SKM-1 (cell line): ENCODE measurements at regions not wholly inside any gene's neighbourhood (a gene's known extent, or its start where the extent isn't known, plus 50 kb on each side); places are given as distances from the start of the nearest gene placed in this dataset.

Experiments used
- DNase-seq: peaks from one replicate; lab custom pipeline; 2025; ENCODE audit not compliant: unreplicated experiment; lab: John Stamatoyannopoulos, UW

DNA sequence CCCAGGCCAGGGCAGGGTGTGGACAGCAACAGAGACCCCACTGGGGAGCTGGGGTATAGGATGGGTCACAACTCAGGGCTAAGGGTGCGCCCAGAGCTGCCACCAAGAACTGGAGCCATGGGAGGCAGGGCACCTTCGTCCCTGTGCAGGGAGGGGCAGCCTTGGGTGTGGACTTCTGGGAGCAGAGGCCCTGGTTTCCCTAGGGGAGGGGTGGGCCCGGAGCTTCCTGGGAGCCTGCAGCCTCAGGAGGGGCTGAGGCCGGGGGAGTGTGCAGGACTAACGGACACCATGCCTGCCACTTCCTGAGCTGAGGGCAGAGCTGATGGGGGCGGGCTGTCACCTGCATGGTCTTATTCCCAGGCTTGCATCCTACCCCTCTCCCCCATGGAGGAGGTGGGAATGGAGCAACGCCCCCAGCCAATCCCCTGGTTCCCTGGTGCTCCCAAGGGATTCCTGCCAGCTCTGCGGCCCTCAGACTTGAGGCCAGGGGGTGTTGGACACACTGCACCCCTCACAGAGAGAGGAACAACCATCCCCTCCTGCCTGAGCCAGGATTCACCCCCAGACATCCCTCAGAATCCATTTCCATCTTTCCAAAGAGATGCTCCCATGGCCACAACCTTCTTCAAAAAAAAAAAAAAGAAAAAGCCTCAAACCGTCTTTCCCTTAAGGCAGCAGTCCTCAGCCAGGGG lies 225.7 kb downstream of the CTTN start:
- no peak for DNase-seq

DNA sequence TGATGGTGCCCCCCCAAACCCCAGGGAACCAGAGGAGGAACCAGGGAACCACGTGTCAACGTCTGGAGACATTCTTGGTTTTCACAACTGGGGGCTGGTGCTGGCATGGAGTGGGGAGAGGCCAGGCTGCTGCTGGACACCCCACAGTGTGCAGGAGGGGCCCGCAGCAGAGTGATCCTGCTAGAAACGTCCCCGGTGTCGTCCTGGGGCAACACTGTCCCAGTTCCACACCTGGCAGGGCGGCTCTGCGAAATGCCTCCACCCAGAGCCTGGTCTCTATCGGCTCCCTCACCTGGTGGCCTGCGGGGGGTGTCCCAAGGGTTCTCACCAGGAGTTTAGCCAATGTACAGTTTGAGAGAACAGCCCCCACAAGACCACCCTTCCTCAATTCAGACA lies 226.3 kb downstream of the CTTN start:
- DNase-seq: no peak

DNA sequence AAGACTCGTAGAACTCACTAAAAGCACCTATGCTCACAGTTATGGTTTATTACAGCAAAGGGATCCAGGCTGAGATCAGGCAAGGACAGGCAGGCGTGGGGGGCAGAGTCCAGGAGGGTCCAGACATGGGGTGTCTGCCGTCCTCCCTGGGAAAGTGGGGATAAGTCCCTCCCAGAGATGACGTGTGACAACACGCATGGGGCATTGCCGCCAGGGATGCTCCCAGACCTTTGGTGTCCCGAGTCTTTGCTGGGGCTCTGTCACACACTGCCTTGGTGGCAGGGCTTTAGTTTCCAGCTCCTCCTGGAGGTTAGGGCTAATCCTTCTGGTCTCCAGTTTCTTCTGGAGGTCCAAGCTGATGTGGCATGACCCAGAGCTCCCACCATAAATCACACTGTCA lies 226.7 kb downstream of the CTTN start:
- DNase-seq: no peak

DNA sequence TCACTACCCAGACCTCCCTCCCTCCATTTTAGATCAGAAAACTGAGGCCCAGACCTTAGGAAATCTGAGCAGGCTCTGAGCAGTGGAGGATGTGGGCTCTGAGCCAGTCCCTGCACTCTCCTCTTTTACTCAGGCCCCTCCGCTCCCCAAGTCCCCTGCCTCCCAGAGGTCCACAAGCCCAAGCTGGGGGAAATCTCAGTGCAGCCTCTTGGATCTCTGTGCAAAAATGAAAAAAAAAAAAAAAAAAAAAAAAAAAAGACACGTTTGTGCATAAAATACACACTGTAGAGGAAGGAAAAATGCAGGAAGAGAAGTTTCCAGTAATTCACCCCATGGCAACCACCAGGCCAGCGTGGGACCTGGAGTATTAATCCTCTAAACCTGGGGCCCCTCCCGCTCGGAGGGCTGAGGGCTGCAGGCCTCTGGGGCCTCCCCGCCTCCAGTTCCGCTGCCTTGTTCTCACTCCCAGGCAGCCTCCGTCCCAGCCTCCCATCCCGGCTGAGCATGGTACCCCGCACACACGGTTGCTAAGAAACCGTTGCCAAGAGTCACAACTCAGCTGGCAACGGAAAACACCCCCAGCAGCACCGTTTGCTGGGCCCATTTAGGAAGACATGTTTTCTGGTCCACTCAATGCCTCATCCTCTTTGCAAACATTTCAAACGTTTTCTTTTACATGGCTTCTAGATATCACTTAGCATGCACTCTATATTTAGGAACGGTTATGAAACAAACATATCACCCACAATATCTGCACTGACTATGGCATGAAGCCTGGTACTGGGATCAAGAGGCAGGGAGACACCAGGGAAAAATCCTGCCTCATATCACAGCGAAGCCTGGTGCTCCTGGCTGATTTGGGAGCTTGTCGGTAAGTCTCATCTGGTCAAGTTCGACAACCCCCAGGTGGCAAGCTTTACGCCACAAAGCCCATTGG lies 227.5 kb downstream of the CTTN start:
- DNase-seq: no peak

DNA sequence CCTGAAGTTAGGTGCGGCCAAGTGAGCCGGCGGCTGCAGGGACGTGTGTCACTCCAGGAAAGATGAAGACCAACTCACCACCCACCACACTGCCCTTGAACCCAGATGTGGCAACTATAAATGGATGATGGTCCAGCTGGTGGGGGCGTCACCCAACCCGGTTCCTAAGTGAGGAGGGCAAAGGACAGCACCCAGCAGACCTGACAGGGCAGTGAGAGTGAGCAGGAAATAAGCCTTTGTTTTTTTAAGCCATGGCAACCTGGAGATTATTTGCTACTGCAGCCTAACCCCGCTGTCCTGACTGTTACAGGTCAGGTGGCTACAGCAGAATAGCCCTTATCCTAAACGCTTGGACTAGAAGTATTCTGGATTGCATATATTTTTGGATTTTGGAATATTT lies 228.9 kb downstream of the CTTN start:
- DNase-seq: no peak

DNA sequence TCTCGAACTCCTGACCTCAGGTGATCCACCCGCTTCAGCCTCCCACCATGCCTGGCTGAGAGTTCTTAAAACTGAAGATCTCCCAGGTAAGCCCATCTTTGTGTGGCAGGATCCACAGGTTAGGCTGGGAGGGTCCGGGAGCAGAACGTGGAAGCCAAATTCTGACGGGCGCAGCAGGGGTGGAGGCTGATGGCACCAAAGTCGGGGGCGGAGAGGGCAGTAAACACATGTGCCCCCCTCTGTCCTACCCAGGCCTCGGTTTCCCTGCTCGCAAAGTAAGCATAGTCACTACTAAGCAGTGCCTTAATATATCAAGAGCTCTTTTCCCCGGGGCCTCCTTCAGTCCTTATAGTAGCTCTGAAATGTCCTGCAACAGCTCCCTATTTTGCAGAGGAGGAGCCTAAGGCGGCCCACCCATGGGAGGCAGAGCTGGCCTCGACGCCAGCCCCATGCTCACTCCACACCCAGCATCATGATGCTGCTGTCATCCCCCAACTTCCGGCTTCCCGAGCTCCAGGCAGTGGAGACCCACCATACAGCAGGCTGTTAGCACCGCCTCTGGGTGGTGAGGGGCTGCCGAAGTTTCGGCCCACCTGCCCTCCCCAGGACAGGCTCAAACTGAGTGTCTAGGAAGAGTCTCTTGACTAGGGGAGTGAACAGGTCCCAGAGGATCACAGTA lies 230.0 kb downstream of the CTTN start:
- DNase-seq: no peak

DNA sequence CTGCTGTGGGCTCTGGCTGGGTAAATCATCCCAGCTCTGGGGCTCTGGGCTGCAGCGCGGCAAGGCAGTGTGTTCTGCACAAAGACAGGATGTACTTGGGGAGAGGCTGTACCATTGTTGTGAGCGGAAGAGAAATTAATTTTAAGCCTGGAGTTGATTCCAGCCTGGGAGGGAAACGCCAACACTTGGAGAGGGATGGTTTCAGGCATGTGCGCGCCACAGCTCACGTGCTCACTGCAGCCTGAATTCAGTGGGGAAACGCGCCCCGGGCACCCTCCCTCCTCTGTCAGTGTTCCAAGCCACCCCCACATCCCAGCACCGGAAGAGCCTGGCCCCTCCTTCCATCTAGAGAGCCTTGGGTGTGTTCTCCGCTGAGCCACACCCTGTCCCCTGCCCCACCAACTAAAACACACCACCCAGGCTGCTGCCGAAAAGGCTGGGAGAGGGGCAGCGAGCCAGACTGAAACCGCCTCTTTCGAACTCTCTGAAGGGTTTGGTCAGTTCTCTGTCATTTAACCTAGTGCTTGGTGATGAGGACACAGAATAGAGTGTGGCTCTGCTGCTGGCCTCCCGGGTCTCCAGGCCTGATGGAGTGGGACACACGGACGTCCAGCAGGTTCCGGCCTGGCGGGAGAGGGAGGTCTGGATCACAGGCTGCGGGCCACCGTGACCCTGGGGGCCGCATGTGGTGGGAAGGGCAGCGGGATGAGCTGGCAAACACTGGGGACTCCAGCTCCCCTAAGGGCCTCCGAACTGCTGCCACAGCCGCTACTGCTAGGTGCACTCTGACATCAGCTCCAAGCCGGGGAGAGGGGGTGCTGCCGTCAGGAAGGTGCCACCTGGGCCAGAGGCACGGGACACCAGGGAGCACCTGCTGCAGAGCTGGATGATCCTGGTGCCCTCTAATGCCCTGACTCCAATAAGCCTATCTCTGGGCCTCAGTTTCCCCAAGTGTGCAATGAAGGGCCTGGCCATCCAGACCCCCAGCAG lies 230.8 kb downstream of the CTTN start:
- no peak for DNase-seq

DNA sequence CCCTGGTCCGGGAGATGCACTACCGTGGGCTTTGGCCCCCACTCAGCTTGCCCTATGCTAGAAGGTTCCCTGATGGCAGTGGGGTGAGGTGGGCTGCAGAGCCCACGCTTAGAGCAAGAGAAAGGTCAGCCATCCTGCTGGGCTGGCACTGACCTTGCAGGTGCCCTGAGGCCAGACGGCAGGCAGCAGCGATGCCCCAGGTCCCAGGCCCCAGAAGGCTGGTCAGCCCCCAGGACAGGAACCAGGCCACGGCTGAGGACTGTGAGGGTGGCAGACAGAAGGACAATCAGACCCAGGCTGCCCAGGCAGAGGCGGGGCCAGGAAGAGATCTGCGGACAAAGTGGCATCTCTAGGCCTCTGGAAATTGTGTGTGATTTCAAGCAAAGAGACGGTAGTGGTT lies 231.7 kb downstream of the CTTN start:
- DNase-seq: no peak

DNA sequence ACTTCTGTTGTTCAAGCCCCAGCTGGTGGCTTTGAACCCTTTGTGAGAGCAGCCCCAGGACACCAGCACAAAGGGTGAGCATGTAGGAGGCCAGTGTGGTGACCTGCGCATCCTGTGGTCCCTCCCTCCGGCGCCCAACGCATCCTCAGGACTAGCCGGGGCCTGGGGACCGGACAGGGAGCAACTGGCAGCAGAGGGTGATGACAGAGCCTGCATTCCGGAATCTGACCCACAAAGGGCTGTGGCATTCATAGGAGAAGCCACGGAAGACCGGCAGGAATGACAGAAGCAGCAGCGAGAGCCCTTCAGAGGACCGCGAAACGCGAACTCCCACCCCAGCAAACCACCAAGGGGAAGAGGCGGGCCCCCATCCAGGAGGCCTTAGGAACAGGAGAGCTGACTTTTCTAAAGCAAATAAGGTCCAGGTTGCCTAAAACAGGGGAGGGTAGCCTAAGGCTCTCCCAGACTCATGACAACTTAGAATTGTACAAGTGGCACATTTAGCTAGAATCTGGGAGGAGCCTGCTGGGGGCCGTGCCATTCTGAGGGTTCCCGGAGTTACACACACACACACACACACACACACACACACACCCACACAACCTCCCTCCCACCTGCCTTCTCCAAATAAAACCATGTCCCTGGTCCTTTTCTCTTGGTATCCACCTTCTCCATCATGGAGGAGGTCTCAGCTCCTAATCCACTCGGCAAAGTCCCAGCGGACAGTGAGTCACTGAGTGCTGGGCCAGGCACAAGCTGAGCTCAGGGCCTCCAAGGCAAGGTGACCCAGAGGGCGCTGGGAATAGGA lies 232.7 kb downstream of the CTTN start:
- DNase-seq: no peak

DNA sequence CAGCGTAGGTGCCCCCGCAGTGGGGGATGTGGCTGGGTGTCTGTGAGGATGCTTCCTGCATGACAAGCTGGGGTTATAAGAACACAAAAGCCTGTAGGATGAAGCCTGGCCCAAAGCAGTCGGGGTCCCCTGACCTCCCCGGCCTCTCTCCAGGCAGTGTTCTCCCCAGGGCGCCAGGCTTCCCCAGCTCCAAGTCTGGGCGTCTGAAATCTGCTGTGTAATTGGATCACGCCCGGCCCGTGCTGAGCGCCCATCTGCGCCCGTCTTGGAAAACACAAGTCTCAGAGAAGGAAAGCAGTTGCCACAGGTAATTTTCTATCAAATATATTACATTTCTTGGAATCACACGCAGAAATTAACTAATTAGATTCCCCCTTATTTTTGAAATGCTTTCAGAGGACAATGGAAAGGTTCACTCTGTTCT lies 233.3 kb downstream of the CTTN start:
- no peak for DNase-seq

DNA sequence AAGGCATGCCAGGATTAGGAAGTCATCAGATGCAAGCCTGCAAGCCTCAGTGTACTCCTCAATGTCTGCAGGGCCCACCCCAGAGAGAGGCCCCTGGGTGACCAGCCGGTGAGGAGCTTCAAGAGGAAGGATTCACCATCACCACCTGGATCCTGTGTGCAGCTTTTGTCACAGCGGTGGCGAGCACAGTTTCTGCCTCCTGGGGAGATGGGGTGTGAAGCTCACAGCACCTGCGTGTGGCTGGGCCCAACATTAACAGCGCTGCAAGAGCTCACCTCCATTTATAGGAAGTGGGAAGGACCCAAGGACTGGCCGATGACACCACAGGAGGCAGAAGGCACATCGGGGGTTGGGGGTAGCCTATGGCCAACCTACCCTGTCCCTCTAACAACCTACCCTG lies 235.3 kb downstream of the CTTN start:
- no peak for DNase-seq

DNA sequence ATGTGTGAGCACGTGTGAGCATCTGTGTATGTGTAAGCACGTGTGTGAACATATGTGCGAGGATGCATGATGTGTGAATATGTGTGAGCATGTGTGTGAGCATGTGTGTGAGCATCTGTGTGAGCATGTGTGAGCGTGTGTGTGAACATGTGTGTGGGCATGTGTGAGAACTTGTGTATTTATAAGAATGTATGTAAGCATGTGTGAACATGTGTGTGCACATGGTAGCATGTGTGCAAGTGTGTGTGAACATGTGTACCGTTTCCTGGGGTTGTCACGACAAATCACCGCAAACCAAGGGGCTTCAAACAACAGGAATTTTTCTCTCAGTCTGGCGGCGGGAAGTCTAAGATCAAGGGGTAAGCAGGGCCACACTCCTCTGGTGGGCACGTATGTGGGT lies 238.3 kb downstream of the CTTN start:
- DNase-seq: no peak

DNA sequence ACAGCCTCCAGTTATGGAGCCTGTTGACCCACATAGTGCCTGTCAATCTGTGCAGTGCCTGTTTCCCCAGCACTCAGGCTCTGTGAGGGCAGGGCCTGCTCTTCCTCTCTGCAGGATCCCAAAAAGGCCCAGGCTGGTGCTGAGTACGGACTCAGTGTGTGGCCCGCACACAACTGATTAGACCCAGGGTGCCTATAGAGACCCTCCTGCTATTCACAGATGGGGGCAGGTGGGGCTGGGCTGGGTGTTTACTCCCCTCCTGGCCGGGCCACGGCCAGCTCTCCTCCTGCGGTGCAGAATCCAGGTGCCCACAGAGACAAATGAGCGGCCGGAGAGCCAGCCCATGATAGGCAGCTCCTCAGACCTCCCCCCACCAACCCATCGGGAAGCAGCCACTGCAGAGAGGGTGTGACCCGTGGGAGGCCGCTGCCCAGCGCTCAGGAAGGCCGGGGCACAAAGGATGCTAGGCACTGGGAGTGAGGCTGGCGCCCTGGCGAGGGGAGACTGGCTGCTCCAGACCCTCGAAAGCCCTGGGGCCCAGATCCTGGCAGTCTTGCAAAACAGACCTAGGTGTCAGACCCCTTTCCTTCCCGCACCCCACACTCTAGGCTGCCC lies 239.0 kb downstream of the CTTN start:
- DNase-seq: no peak

DNA sequence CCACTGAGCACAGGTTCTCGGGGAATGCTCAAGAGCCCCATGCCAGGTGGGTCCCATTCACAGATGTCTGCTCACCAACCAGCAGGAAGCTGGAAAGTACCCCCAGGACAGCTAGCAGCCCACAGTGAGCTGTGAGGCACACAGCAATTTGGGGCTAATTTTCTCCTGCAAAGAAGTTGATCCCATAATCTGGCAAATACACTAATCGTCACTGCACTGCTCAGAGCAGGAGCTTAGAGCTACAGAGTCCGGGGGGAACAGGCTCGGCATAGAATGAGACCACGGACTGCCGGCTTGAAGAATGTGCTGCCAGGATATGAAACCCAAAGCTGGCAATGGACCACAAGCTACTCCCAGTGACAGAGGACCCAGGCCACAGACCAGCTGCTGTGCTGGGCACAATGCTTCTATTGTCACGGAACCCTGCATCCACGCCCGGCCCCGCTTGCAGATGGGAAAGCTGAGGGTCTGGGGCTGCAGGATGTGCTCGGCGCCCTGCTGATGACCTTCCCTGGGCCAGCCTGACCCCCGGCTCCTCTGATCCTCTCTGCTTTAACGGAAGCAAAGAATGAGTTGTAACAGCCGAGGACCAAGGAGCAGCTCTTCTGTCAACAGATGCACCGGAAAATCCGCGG lies 239.7 kb downstream of the CTTN start:
- DNase-seq: no peak

DNA sequence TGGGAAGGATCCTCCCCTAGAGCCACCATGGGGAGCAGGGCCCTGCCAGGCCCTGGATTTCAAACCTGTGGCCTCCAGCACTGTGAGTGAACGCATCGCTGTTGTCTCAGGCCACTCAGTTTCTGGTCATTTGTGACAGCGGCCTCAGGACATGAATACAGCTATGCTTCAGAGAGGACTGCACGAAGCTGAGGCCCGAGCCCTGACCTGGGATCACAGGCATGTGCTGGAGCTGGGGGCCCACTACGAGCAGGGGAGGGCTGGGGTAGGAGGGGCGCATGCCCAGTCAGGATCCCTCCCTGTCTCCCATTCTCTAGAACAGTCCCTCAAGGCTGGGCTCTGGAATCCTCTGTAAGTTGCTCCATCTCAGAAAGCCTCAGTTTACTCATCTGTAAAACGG lies 242.1 kb downstream of the CTTN start:
- DNase-seq: no peak

DNA sequence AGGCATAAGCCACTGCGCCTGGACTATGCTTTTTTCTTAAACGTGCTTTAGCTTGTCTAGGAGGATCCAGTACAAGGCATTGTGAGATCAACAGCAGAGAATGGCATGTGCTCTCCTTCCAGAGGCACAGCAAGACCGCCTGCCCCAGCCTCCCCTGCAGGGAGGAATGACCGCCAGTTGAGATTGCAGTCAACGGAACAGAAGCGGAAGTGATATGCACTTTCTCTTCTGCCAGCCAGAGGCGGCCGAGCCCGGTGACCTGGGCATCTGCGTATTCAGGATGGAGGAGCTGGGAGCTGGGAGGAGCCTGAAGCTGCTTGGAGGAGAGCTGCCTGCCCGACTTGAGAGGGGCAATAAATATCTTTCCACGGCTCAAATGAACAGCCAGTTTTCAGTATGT lies 243.0 kb downstream of the CTTN start:
- no peak for DNase-seq

DNA sequence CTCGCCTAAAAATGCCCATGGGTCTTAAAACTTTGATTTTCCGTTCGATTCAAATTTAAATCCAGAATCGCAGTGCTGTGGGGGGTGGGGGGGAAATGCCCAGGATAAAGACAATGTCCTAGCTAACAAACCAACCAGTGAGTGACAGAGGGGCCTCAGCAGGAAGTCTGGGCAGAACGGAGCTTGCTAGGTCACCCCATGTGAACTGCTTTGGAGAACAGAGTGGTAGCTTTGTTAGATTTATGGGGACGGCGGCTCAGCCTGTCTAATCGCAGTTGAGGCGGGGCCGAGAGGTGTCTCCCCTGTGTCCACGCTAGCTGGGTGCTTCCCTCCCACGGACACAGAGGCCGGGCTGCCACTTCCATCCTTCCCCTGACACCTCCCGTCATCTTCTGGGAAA lies 243.9 kb downstream of the CTTN start:
- DNase-seq: no peak

DNA sequence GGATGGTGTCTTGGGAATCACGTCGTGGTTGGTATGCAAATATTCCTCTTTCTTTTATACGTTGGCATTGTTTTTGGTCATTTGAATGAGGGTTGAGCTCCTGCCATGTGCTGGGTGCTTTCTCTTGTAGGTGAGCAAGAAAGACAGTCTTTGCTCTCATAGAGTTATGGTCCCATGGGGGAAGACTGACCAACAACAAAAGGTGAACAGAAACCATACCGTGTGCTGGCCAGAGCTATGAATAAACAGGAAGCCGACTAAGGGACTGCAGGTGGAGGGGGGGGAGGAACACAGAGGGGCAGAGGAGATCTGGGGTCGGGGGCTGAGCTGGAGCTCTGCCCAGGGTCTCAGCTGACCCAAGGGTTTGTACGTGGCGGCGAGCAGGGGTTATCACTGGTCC lies 245.3 kb downstream of the CTTN start:
- no peak for DNase-seq
